Breast epithelium (tissue), 3 donors: ENCODE measurements at regions not wholly inside any gene's neighbourhood (a gene's known extent, or its start where the extent isn't known, plus 50 kb on each side); places are given as distances from the start of the nearest gene placed in this dataset.

Experiments used
- POLR2A ChIP-seq: fragments of 450-650 bp; IDR thresholded peaks from one replicate; pipeline ENCODE4 v1.6.1; 2016; ENCODE audit warnings: antibody characterized with exemption, mild to moderate bottlenecking, moderate library complexity
- POLR2AphosphoS5 ChIP-seq, 3 donors: sonication (generic); formaldehyde crosslinking; IDR thresholded peaks; one replicate each; pipeline ENCODE4 v1.6.1; 2017; ENCODE audit warnings: antibody characterized with exemption in 3 of 3
- TF ChIP-seq, protein P1 (sequence below), 3 donors: fragments of 450-650 bp; IDR thresholded peaks; one replicate each; pipeline ENCODE4 v1.5.1; 2016 to 2017; ENCODE audit warnings: antibody characterized with exemption in 3 of 3, mild to moderate bottlenecking in 3 of 3, moderate library complexity in 3 of 3

DNA sequence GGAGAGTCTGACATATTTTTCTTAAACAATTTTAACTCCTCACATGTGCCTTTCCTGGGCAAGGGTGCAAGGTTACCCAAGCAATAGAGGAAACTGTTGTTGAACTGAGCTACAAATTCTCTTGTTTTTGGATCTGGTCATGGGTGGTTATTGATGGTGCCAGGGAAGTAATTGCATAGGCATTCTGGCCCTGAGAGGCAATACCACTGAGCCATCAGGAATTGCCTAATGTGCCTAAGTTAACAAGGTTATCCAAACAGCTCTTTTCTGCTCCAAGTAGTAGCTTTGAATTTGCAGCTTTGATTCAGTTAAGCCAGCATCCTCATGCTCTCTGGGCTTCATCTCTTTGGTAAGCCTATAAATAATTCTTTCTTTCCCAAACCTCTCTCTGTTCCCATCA is 266.0 kb upstream of the BTBD3 start:
- TF ChIP-seq, protein P1, sequence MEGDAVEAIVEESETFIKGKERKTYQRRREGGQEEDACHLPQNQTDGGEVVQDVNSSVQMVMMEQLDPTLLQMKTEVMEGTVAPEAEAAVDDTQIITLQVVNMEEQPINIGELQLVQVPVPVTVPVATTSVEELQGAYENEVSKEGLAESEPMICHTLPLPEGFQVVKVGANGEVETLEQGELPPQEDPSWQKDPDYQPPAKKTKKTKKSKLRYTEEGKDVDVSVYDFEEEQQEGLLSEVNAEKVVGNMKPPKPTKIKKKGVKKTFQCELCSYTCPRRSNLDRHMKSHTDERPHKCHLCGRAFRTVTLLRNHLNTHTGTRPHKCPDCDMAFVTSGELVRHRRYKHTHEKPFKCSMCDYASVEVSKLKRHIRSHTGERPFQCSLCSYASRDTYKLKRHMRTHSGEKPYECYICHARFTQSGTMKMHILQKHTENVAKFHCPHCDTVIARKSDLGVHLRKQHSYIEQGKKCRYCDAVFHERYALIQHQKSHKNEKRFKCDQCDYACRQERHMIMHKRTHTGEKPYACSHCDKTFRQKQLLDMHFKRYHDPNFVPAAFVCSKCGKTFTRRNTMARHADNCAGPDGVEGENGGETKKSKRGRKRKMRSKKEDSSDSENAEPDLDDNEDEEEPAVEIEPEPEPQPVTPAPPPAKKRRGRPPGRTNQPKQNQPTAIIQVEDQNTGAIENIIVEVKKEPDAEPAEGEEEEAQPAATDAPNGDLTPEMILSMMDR (IDR thresholded peaks at IDR 0.05): no peak
- TF ChIP-seq POLR2AphosphoS5 (IDR thresholded peaks at IDR 0.05) (no peak), POLR2A (no peak)
